Upper lobe of left lung (tissue), 6 donors: ENCODE measurements at regions not wholly inside any gene's neighbourhood (a gene's known extent, or its start where the extent isn't known, plus 50 kb on each side); places are given as distances from the start of the nearest gene placed in this dataset.

Experiments used
- ATAC-seq, 2 donors: fragments of 200-7000 bp; cut with Tn5 transposase; one replicate each; pipeline ENCODE4 v1.9.1; 2022; ENCODE audit warnings: mild to moderate bottlenecking in 2 of 2, moderate library complexity in 2 of 2; ENCODE audit not compliant: low FRiP score in 2 of 2
- DNase-seq, 2 donors: peaks; one replicate each; pipeline ENCODE4 v3.0.0-alpha.2; 2019 to 2020
- H3K27ac ChIP-seq, 4 donors: fragments of 200-600 bp; sonication (generic); one replicate each; pipeline ENCODE4 v1.5.1; 2016 to 2019
- H3K27me3 ChIP-seq, 4 donors: fragments of 200-600 bp; sonication (generic); one replicate each; pipeline ENCODE4 v1.5.1; 2017 to 2019
- H3K36me3 ChIP-seq, 4 donors: fragments of 200-600 bp; sonication (generic); one replicate each; pipeline ENCODE4 v1.5.1; 2016 to 2019
- H3K4me1 ChIP-seq, 4 donors: fragments of 200-600 bp; sonication (generic); one replicate each; pipeline ENCODE4 v1.5.1; 2018 to 2019
- H3K4me3 ChIP-seq, 4 donors: fragments of 200-600 bp; sonication (generic); one replicate each; pipeline ENCODE4 v1.5.1; 2017 to 2019; ENCODE audit warnings: mild to moderate bottlenecking in 2 of 4, moderate library complexity in 1 of 4
- H3K9me3 ChIP-seq, 4 donors: fragments of 200-600 bp; sonication (generic); one replicate each; pipeline ENCODE4 v1.5.1; 2018 to 2019
- EP300 ChIP-seq, 4 donors: sonication (generic); formaldehyde crosslinking; IDR thresholded peaks; one replicate each; pipeline ENCODE4 v1.5.1; 2017; ENCODE audit warnings: antibody characterized with exemption in 4 of 4, control low read depth in 2 of 4
- POLR2A ChIP-seq, 4 donors: fragments of 450-650 bp; IDR thresholded peaks; one replicate each; pipeline ENCODE4 v1.5.1; 2016 to 2017; ENCODE audit warnings: antibody characterized with exemption in 4 of 4, mild to moderate bottlenecking in 2 of 4
- POLR2AphosphoS5 ChIP-seq, 2 donors: sonication (generic); formaldehyde crosslinking; IDR thresholded peaks; one replicate each; pipeline ENCODE4 v1.5.1; 2017; ENCODE audit warnings: antibody characterized with exemption in 2 of 2
- WGBS, 2 donors: methylation state at CpG; one replicate each; pipeline ENCODE4 v1.1.5; 2017 to 2018; 5-methylcytosine and 5-hydroxymethylcytosine counted together
- TF ChIP-seq, protein P1 (sequence below), 6 experiments: fragments of 450-650 bp in 4 of 6; fragments of 200-600 bp in 2 of 6; sonication (generic) in 2 of 6; IDR thresholded peaks; one replicate each; pipeline ENCODE4 v1.5.1; 2016 to 2019; ENCODE audit warnings: antibody characterized with exemption in 6 of 6
- donor health status: DM: no; HTN: no; CAD: no; lungs with moderate emphysema.
- donor health status: DM: no; HTN: yes; CAD: no; lungs with severe emphysema.

- Histone ChIP-seq H3K27me3 (no peaks in the 10 kb centered on the region), H3K27ac (no peak overlapping the region), H3K9me3 (no peaks in the 10 kb centered on the region), H3K36me3 (no peaks in the 10 kb centered on the region), H3K4me3 (no peak overlapping the region), H3K4me1 (no peaks in the 10 kb centered on the region)
- WGBS, 2 donors, result 72 to 93% methylated on average over 1 of the region's 1 CpG
- TF ChIP-seq, protein P1, sequence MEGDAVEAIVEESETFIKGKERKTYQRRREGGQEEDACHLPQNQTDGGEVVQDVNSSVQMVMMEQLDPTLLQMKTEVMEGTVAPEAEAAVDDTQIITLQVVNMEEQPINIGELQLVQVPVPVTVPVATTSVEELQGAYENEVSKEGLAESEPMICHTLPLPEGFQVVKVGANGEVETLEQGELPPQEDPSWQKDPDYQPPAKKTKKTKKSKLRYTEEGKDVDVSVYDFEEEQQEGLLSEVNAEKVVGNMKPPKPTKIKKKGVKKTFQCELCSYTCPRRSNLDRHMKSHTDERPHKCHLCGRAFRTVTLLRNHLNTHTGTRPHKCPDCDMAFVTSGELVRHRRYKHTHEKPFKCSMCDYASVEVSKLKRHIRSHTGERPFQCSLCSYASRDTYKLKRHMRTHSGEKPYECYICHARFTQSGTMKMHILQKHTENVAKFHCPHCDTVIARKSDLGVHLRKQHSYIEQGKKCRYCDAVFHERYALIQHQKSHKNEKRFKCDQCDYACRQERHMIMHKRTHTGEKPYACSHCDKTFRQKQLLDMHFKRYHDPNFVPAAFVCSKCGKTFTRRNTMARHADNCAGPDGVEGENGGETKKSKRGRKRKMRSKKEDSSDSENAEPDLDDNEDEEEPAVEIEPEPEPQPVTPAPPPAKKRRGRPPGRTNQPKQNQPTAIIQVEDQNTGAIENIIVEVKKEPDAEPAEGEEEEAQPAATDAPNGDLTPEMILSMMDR (IDR thresholded peaks at IDR 0.05), result no peak
- TF ChIP-seq POLR2AphosphoS5 (IDR thresholded peaks at IDR 0.05), result no peak
- no peak for TF ChIP-seq EP300 (IDR thresholded peaks at IDR 0.05)
- no peak for TF ChIP-seq POLR2A (IDR thresholded peaks at IDR 0.05)
- ATAC-seq (no peak), DNase-seq (no peak)
Observed at GRCh38 chrX:124925681-124926080, 394.0 kb upstream of the TEX13C start.

- no peak for DNase-seq
- no peak overlapping the region for H3K27ac ChIP-seq
- no peaks in the 10 kb centered on the region for H3K4me1 ChIP-seq
- H3K9me3 ChIP-seq, result no peaks in the 10 kb centered on the region
- TF ChIP-seq, protein P1 (IDR thresholded peaks at IDR 0.05), result no peak
- no peak for TF ChIP-seq POLR2A (IDR thresholded peaks at IDR 0.05)
- TF ChIP-seq POLR2AphosphoS5 (IDR thresholded peaks at IDR 0.05), result no peak
- TF ChIP-seq EP300 (IDR thresholded peaks at IDR 0.05), result no peak
- ATAC-seq, result no peak
- H3K27me3 ChIP-seq, result no peaks in the 10 kb centered on the region
- WGBS, 2 donors, result 68 to 73% methylated on average over 3 of the region's 3 CpGs
- no peak overlapping the region for H3K4me3 ChIP-seq
- no peaks in the 10 kb centered on the region for H3K36me3 ChIP-seq
Observed at GRCh38 chrX:124931241-124931640, 388.4 kb upstream of the TEX13C start.

DNA sequence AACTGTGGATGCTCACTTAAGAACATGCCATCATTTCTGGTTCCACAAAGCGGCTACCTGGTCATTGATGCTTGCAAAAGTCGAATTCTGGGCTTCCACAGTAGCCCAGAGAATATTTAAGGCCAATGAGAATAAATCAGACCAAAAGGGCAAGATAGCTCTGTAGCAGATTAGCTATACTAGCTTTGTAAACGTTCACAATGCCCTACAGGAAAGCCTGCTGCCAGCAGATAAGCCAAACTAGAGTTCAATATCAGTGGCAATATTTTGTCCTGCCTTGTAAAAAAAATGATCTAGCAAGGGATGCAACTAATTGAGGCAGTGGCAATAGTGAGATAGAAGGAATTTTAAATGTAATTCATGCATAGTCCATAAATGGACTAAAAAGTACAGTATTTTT lies 387.7 kb upstream of the TEX13C start:
- H3K27me3 ChIP-seq, result no peaks in the 10 kb centered on the region
- no peaks in the 10 kb centered on the region for H3K9me3 ChIP-seq
- no peak overlapping the region for H3K4me3 ChIP-seq
- H3K36me3 ChIP-seq, result no peaks in the 10 kb centered on the region
- H3K4me1 ChIP-seq, result no peaks in the 10 kb centered on the region
- DNase-seq, result no peak
- TF ChIP-seq POLR2AphosphoS5 (IDR thresholded peaks at IDR 0.05) (no peak), POLR2A (IDR thresholded peaks at IDR 0.05) (no peak), EP300 (IDR thresholded peaks at IDR 0.05) (no peak)
- TF ChIP-seq, protein P1 (IDR thresholded peaks at IDR 0.05), result no peak
- ATAC-seq, result no peak
- no peak overlapping the region for H3K27ac ChIP-seq
- whole genome bisulfite sequencing, 2 donors, result 35 to 58% methylated on average over 3 of the region's 3 CpGs

DNA sequence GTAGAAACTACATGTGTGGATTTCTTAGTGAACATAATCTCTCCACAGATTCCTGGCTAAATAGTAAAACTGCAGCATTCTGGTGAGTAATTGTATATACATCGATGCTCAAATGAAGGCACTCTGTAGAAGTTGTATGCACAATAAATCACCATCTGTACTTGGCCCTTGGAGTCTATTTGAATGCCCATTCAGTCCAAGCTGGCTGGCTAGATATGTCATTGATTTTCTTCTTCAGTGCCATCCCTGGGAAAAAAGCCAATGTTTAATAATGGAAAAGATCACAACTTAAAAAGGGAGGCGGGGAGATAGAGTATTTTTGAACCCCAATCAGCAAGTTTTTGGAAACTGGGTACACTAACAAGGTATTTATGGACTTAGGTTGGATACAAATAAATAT lies 381.0 kb upstream of the TEX13C start:
- H3K36me3 ChIP-seq, result no peaks in the 10 kb centered on the region
- H3K4me1 ChIP-seq, result no peaks in the 10 kb centered on the region
- 73 to 80% methylated on average over 2 of the region's 2 CpGs for WGBS, 2 donors
- no peaks in the 10 kb centered on the region for H3K9me3 ChIP-seq
- DNase-seq (no peak), ATAC-seq (no peak)
- no peak overlapping the region for H3K27ac ChIP-seq
- no peaks in the 10 kb centered on the region for H3K27me3 ChIP-seq
- H3K4me3 ChIP-seq, result no peak overlapping the region
- TF ChIP-seq, protein P1 (IDR thresholded peaks at IDR 0.05), result no peak

DNA sequence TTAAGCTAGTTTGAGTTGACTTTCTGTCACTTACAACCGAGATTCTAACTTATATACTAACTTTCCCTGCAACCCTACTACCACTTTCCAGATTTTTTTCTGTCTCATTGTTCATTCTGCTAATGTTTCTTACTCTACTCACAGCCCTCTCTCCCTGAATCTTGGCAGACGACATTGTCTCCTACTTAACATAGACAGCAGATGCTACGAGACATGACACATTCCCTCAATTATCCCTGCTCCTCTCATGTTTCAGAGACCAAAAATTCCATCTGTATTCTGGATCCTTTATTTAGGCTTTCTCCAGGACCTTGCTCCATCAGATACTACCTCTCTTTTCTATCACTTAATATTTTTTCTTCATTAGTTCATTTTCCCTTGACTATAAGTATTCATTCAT lies 379.1 kb upstream of the TEX13C start:
- Histone ChIP-seq H3K4me1 (no peaks in the 10 kb centered on the region), H3K36me3 (no peaks in the 10 kb centered on the region), H3K9me3 (no peaks in the 10 kb centered on the region), H3K27me3 (no peaks in the 10 kb centered on the region), H3K4me3 (no peak overlapping the region), H3K27ac (no peak overlapping the region)
- TF ChIP-seq, protein P1 (IDR thresholded peaks at IDR 0.05), result no peak
- no peak for TF ChIP-seq POLR2A (IDR thresholded peaks at IDR 0.05)
- TF ChIP-seq POLR2AphosphoS5 (IDR thresholded peaks at IDR 0.05), result no peak
- TF ChIP-seq EP300 (IDR thresholded peaks at IDR 0.05), result no peak
- WGBS, 2 donors, result 53 to 81% methylated on average over 3 of the region's 3 CpGs
- ATAC-seq (no peak), DNase-seq (no peak)
